ENCODE measurements at regions not wholly inside any gene's neighbourhood (a gene's known extent, or its start where the extent isn't known, plus 50 kb on each side); places are given as distances from the start of the nearest gene placed in this dataset.

GRCh38 chr3:30476368-30477084 lies 129.9 kb upstream of the TGFBR2 start:
- Histone ChIP-seq H2AK5ac (ENCODE audit: low read depth, low read length) (no peak overlapping the region), H4K5ac (ENCODE audit: insufficient read length, low read depth, low read length) (no peak overlapping the region), H2BK15ac (ENCODE audit: low read length) (no peak overlapping the region), H3K36me3 (ENCODE audit: control insufficient read depth in 2 of 4, insufficient read depth in 4 of 4, low read length in 3 of 4) (no peaks in the 10 kb centered on the region), H3K18ac (ENCODE audit: extremely low read depth, low read length) (no peak overlapping the region), H2BK12ac (ENCODE audit: low read depth, low read length) (no peak overlapping the region), H3K14ac (ENCODE audit: insufficient read length) (no peak overlapping the region), H3K4me2 (ENCODE audit: insufficient read depth in 1 of 2, low read depth in 2 of 2, low read length in 2 of 2) (no peak overlapping the region), H3K9ac (replicated peaks in 1 of 4; ENCODE audit: extremely low read depth in 1 of 4, low read depth in 3 of 4, low read length in 3 of 4) (no peak overlapping the region), H2BK5ac (ENCODE audit: low read depth, low read length) (no peak overlapping the region), H3K9me3 (ENCODE audit: insufficient read depth in 2 of 2, low read depth in 1 of 2, low read length in 1 of 2) (peaks cover 0 to 5% of the 10 kb centered on the region in 2 experiments; a peak in 1 of 4 replicates), H3K4me1 (replicated peaks in 1 of 4; ENCODE audit: control insufficient read depth in 3 of 4, insufficient read depth in 4 of 4, low read length in 3 of 4) (no peaks in the 10 kb centered on the region), H2BK20ac (ENCODE audit: low read length) (no peak overlapping the region), H3K27me3 (replicated peaks in 1 of 4; ENCODE audit: control insufficient read depth in 3 of 4, extremely low read depth in 1 of 4, insufficient read depth in 3 of 4, low read length in 3 of 4) (no peaks in the 10 kb centered on the region), H4K20me1 (replicated peaks in 1 of 2; ENCODE audit: control insufficient read depth in 1 of 2, insufficient read depth in 2 of 2, low read length in 2 of 2) (no peaks in the 10 kb centered on the region), H3K4ac (replicated peaks; ENCODE audit: insufficient read length, low read depth, low read length) (no peak overlapping the region), H3K23ac (ENCODE audit: insufficient read length) (no peak overlapping the region), H4K91ac (replicated peaks; ENCODE audit: insufficient read length, low read length) (no peak overlapping the region), H3K79me2 (ENCODE audit: control insufficient read depth in 1 of 2, insufficient read depth in 2 of 2, low read length in 2 of 2) (no peaks in the 10 kb centered on the region), H3K79me1 (ENCODE audit: low read depth, low read length) (no peaks in the 10 kb centered on the region), H2AFZ (ENCODE audit: low read length) (no peak overlapping the region), H3K23me2 (ENCODE audit: low read depth, low read length) (no peaks in the 10 kb centered on the region), H4K8ac (ENCODE audit: extremely low read depth, insufficient read depth, low read length) (no peak overlapping the region), H2BK120ac (replicated peaks; ENCODE audit: low read depth, low read length) (no peak overlapping the region), H3K56ac (replicated peaks; ENCODE audit: insufficient read length, low read depth, low read length) (no peak overlapping the region), H3K4me3 (ENCODE audit: extremely low read depth in 1 of 4, insufficient read depth in 2 of 4, low read depth in 3 of 4, low read length in 4 of 4) (no peak overlapping the region), H3K27ac (ENCODE audit: low read depth, low read length) (no peak overlapping the region)
- WGBS, 2 experiments (ENCODE audit: extremely low coverage in 1 of 2, insufficient coverage in 1 of 2, insufficient read length in 1 of 2, insufficient replicate concordance in 2 of 2, low coverage in 1 of 2, low lambda C conversion rate in 2 of 2, missing lambda C conversion rate in 1 of 2), result 91% methylated on average over 3 of the region's 3 CpGs; no CpG with 5 or more reads in 1 of the 2 experiments
- POLR2A ChIA-PET (ENCODE audit: partially characterized antibody), result no interaction called here
- no peak for FAIRE-seq
- DNase-seq (ENCODE audit: low read depth in 1 of 2, low spot score in 2 of 2), result no peak
- CTCF ChIA-PET (ENCODE audit: partially characterized antibody), result interaction anchor here (1.5 kb wide), 1 partner anchor 40 kb away, joined by 3 read pairs; no protein-coding TSS in a partner anchor
- TF ChIP-seq YY1 (IDR thresholded peaks at IDR 0.05; ENCODE audit: low read depth, low read length), result no peak
- no peak for TF ChIP-seq E2F6 (IDR thresholded peaks at IDR 0.05)
- no peak for TF ChIP-seq CEBPB (IDR thresholded peaks at IDR 0.05; ENCODE audit: low read depth, low read length)
- TF ChIP-seq SUZ12 (IDR thresholded peaks at IDR 0.05; ENCODE audit: low read length), result no peak
- TF ChIP-seq CBX8 (IDR thresholded peaks at IDR 0.05; ENCODE audit: borderline replicate concordance, low read depth, low read length), result no peak
- TF ChIP-seq ZNF274 (IDR thresholded peaks at IDR 0.05; ENCODE audit: borderline replicate concordance, extremely low read depth, low read length), result no peak
- no peak for TF ChIP-seq BRCA1 (IDR thresholded peaks at IDR 0.05; ENCODE audit: low read depth, low read length)
- no peak for TF ChIP-seq TEAD4 (IDR thresholded peaks at IDR 0.05; ENCODE audit: low read depth, low read length)
- no peak for TF ChIP-seq TAF7 (optimal IDR thresholded peaks at IDR 0.05; ENCODE audit: borderline replicate concordance, low read depth, low read length)
- TF ChIP-seq PHF8 (conservative IDR thresholded peaks at IDR 0.05; ENCODE audit: low read depth, low read length), result no peak
- no peak for TF ChIP-seq SP1 (IDR thresholded peaks at IDR 0.05; ENCODE audit: low read depth, low read length)
- TF ChIP-seq BCL11A (IDR thresholded peaks at IDR 0.05; ENCODE audit: low read depth in 2 of 2, low read length in 2 of 2), result no peak
- TF ChIP-seq POU5F1 (IDR thresholded peaks at IDR 0.05; ENCODE audit: low read depth, low read length), result no peak
- no peak for TF ChIP-seq POLR2A (IDR thresholded peaks at IDR 0.05; ENCODE audit: control extremely low read depth in 1 of 2, low read depth in 2 of 2, low read length in 2 of 2)
